SW480 (cell line): ENCODE measurements at regions not wholly inside any gene's neighbourhood (a gene's known extent, or its start where the extent isn't known, plus 50 kb on each side); places are given as distances from the start of the nearest gene placed in this dataset.
"Not testable (repeated sequence)": the region's sequence is repeated elsewhere in the genome, so short reads cannot be mapped to it uniquely, and the experiment has no call there.

Experiments
- DNase-seq: peaks from one replicate; pipeline ENCODE4 v3.0.0-alpha.2; 2016; ENCODE audit warnings: low spot score

GRCh38 chr4:72942565-72942964 lies 127.0 kb downstream of the COX18 start:
- DNase-seq, result no peak

DNA sequence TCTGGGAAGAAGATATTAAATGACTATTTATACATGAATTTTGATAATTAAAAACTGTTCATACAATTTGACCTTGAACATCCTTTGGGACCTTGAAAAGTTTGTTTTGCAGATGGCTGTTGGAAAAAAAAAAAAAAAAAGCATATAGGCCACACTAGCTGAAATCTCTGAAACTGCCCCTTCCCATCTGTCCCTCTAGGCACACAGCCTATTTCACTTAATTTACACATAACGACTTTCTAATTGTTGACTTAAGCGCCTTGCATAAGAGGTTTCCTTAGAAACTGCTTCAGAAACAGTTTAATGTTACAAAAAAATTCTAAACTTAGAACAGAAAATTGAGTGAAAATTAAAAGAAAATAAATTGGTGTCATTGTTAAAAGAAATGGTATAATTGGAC lies 131.0 kb downstream of the COX18 start:
- DNase-seq, result no peak

DNA sequence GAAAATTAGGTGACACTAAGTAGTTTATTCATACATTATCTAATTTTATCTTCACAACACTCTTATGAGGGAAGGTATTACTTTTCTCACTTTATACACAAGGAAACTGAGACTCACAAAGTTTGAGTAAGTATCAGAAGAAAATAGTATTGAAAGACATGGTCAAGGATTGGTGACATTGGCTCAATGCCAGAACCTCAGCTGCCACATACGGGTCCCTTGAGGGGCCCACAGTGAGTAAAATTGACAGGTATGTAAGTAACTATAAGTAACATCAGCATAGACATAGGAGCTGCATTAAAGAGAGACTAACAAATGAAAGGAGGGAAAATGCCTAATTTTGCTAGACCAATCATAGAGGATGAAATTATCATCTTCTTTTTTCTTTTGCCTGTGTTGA lies 134.1 kb downstream of the COX18 start:
- no peak for DNase-seq

GRCh38 chr4:72933029-72933428 lies 136.5 kb downstream of the COX18 start:
- DNase-seq, result no peak

DNA sequence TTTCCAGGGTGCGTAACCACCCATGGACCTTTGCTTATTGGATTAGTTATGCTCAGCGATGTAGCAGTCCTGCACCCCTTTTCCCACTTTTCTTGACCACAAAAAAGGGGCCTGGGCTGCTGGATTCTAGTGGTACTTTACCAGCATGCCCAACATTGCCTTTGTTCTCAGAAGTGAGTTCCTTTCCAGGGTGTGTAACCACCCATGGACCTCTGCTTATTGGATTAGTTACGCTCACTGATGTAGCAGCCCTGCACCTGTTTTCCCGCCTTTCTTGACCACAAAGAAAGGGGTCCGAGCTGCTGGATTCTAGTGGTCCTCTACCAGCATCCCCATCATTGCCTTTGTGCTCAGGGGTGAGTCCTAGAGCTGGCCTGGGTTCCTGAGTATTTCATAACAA lies 138.2 kb downstream of the COX18 start:
- no peak for DNase-seq

DNA sequence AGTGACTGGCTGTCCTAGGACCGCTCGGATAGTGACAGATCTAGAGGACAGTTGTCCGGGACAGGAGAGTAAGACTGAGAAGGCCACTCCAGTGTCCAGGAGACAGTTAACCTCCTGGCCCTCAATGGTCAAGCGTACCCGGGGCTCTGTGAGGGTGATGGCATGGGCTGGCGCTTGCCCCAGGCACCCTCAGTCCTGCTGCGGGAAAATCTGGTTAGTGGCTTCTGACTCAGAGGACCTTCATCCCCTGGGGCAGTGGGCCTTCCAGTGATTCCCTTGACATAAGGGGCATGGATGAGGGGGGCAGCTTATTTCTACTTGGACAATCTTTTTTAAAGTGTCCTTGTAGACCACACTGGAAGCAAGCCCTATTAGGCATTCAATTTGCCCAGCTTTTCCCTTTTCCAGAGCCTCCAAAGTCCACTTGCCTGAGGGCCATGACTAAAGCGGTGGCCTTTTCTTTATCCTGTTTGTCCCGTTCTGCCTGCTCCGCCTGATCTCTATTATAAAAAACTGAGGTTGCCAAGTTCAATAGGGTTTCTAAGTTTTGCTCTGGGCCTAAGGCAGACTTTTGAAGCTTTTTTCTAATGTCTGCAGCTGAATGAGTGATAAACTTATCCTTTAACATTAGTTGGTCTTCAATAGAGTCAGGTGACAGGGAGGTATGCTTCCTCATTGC lies 139.8 kb downstream of the COX18 start:
- not testable (repeated sequence) for DNase-seq

DNA sequence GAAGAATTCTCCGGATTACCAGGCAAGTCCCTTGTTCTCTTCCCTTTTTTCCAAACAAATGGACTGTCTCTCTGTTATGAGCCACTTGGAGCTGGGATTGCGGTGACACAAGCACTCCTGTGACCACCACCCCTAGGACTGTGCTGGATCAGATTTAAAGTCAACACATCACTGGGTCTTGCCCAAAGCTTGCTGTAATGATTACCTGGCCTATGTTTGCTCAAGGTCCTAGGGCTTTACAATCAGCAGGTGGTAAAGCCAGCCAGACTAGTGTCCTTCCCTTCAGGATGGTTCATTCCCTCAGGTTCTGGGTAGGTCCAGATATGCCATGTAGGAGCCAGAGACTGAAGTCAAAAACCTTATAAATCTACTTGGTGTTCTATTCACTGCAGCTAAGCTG lies 144.7 kb downstream of the COX18 start:
- DNase-seq, result no peak

DNA sequence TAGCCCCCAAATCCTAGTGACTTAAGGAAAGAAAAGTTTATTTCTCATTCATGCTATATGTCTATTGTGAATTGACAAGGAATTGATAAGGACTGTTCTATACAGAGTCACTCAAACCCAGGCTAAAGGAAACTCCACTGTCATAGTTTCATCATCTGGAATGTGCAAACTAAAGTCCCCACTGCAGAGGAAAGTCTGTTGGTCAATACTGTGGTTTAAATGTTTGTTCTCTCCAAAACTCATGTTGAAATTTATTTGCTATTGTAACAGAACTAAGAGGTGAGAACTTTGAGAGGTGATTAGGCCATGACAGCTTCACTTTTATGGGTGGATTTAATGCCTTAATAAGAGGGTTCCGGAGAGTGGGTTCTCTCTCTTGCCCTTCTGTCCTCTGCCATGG lies 149.6 kb downstream of the COX18 start:
- DNase-seq, result no peak

GRCh38 chr4:72919464-72919863 lies 150.1 kb downstream of the COX18 start:
- no peak for DNase-seq

- DNase-seq, result no peak
These were observed 151.2 kb downstream of the COX18 start for GRCh38 chr4:72918362-72918761.

DNA sequence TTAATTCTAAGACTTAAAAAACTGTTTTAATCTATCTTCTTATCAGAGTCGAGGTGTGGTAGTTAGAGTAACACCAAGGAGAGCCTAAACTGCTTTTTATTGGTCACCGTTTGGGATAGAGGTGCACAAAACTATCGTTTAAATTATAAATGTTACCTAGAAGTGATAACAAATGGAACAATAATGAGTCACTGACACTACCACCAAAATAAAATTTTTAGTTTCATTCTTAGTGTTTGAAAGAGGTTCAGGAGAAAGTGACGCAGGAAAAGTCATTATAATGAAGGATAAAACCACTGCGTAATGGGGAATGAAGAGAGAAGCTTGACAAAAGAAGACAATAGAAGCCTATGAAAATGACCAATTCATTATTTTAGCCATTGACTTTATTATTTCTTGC lies 158.2 kb downstream of the COX18 start:
- DNase-seq, result no peak

- DNase-seq, result no peak
These were observed 160.1 kb downstream of the COX18 start for GRCh38 chr4:72909461-72909860.

GRCh38 chr4:72902354-72902753 lies 167.2 kb downstream of the COX18 start:
- DNase-seq, result no peak

GRCh38 chr4:72901553-72901952 lies 168.0 kb downstream of the COX18 start:
- DNase-seq, result no peak

GRCh38 chr4:72900952-72901351 lies 168.6 kb downstream of the COX18 start:
- no peak for DNase-seq

DNA sequence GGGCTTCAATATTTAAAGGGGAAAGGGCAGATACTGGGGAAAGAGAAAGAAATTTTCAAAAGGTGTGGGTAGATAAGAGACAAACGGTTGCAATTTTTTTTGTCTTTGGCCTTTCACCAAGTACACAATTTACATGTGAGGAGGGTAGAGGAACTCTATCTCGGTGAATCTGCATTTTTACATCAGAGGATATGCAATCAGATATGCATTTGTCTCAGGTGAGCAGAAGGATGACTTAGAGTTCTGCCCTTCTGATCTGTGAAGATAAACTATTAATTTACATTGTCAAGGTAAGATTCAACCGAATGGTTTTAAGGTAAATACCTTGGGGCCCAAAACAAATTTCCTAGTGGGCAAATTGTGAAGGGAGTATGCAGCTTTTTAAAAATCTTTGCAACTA lies 169.9 kb downstream of the COX18 start:
- no peak for DNase-seq

- no peak for DNase-seq
These were observed 170.3 kb downstream of the COX18 start for GRCh38 chr4:72899214-72899613.

DNA sequence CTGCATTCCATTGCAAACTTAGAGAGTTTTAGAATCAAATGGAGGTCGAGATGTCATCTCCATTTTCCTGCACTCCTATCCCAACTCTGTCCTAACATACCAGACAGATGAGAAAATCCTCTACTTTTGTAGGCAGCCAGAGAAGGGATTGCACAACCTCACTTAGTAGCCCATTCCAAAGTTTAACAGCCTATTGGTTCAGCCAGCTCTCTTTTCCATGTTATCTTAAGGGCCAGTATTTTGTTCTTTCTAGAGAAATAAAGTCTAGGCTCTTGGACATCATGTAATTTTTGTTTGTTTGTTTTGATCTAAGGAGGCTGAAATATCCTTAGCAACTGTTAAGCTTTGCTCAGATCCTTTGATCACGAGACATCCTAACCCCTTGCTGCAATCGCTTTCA lies 173.0 kb downstream of the COX18 start:
- DNase-seq, result no peak

DNA sequence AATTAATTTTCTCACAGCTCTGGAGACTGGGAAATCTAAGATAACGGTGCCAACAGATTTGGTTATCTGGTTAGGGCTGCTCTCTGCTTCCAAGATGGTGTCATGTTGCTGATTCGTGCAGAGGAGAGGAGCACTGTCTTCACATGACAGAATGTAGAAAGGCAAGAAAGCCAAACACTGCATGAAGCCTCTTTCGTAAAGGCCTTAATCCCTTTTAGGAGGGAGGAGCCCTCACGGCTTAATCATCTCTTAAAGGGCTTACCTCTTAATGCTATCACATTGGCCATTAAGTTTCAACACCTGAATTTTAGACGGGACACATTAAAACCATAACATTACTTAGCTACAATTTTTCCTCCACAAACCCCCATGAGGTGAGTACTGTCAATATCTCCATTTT lies 174.1 kb downstream of the COX18 start:
- DNase-seq, result no peak

- DNase-seq, result no peak
These were observed 176.0 kb downstream of the COX18 start for GRCh38 chr4:72893354-72894066.

DNA sequence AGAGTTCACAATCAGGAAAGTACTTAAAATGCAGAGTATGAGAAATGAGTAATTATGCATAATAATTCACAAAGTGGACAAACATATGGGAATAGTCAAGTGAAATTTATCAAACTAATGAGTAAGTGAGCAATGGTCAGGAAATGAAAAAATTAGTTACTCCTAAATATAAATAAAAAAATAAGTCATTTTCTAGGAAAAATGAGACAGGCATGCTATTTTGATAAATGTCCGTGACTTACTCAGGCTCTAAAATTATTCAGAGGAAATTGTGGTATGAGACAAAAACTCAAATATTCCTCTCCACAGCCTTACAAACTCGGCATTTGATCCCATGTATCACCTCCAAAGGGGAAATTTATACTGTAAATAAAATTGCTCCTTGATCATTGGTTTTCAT lies 181.2 kb downstream of the COX18 start:
- no peak for DNase-seq

- DNase-seq, result no peak
These were observed 182.4 kb downstream of the COX18 start for GRCh38 chr4:72887152-72887551.

- DNase-seq, result peak; percentile 3
These were observed 182.9 kb downstream of the COX18 start for GRCh38 chr4:72886602-72887001.

DNA sequence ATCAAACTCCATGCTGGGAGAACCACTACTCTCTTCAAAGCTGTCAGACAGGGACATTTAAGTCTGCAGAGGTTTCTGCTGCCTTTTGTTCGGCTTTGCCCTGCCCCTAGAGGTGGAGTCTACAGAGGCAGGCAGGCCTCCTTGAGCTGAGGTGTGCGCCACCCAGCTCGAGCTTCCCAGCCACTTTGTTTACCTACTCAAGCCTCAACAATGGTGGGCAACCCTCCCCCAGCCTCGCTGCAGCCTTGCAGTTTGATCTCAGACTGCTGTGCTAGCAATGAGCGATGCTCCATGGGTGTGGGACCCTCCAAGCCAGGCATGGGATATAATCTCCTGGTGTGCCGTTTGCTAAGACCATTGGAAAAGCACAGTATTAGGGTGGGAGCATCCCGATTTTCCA lies 185.3 kb downstream of the COX18 start:
- DNase-seq, result not testable (repeated sequence)
